ENCODE measurements at regions not wholly inside any gene's neighbourhood (a gene's known extent, or its start where the extent isn't known, plus 50 kb on each side); places are given as distances from the start of the nearest gene placed in this dataset.
"Not testable (repeated sequence)": the region's sequence is repeated elsewhere in the genome, so short reads cannot be mapped to it uniquely, and the experiment has no call there.

DNA sequence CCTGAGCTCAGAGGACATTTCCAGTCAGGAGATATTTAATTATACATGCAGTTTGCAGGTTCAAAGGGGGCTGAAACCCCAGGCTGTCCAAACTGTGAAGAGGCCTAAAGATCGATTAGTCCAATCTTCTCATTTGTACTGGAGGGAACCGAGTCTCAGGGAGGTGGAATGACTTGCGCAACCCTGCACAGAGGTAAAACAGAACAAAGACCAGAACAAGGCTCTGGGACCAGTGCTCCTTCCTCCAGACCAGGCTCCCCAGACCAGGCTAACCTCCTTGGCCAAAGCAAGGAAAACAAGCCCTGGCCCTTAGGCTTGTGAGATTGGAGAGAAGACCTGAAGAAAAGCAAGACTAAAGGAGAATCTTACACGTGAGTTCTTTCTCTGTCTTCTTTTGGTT lies 120.8 kb downstream of the ENC1 start:
- Mint-ChIP-seq H3K27ac (no peak overlapping the region), H3K4me1 (ENCODE audit: low read depth) (no peaks in the 10 kb centered on the region), H3K27me3 (peaks cover under 1% of the 10 kb centered on the region), H3K36me3 (ENCODE audit: low read depth) (no peaks in the 10 kb centered on the region), H3K9me3 (peaks cover 17% of the 10 kb centered on the region), H3K4me3 (no peak overlapping the region)

DNA sequence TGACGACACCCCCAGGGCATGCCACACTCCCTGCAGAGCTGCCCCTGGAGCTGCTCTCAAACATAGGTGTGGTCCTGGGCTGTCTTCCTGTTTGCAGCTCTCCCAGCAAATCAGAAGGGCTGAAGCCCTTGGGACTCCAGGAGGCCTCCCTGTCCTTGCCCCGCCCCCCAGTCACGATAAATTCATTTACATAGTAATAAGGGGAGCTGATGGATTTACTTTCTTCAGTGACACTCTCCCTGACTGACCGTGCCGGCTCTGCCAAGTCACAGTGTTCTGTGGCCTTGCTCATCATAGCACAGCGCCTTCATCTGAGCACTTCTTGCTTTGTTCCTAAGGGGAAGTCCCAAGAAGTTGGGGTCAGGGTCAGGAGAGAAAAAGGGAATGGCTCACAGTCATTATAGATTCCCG lies 121.4 kb downstream of the ENC1 start:
- no peaks in the 10 kb centered on the region for H3K4me1 Mint-ChIP-seq (ENCODE audit: low read depth)
- peaks cover 5% of the 10 kb centered on the region for H3K27me3 Mint-ChIP-seq
- no peak overlapping the region for H3K27ac Mint-ChIP-seq
- no peak overlapping the region for H3K4me3 Mint-ChIP-seq
- H3K36me3 Mint-ChIP-seq (ENCODE audit: low read depth): no peaks in the 10 kb centered on the region
- peaks cover 16% of the 10 kb centered on the region for H3K9me3 Mint-ChIP-seq

DNA sequence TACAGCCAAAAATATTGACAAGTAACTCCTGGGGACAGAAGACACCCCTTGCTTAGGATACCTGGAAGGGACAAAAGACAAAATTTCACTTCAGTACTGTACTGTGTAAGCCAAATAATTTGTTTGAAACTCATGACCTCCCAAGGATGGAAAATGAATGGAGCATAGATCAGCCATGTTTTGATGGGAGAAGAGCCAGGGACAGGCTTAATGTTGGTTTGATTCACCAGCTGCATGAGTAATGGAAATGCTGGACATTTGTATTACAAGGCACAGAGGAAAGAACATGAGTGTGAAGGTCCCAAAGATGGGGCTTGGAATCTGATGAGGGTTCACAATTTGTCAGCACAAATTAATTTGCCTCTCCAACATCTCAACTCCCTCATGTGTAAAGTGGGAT lies 122.8 kb downstream of the ENC1 start:
- H3K9me3 Mint-ChIP-seq: peaks cover 8% of the 10 kb centered on the region
- peaks cover 6% of the 10 kb centered on the region for H3K27me3 Mint-ChIP-seq
- no peaks in the 10 kb centered on the region for H3K4me1 Mint-ChIP-seq (ENCODE audit: low read depth)
- H3K36me3 Mint-ChIP-seq (ENCODE audit: low read depth): no peaks in the 10 kb centered on the region
- no peak overlapping the region for H3K4me3 Mint-ChIP-seq
- H3K27ac Mint-ChIP-seq: no peak overlapping the region

DNA sequence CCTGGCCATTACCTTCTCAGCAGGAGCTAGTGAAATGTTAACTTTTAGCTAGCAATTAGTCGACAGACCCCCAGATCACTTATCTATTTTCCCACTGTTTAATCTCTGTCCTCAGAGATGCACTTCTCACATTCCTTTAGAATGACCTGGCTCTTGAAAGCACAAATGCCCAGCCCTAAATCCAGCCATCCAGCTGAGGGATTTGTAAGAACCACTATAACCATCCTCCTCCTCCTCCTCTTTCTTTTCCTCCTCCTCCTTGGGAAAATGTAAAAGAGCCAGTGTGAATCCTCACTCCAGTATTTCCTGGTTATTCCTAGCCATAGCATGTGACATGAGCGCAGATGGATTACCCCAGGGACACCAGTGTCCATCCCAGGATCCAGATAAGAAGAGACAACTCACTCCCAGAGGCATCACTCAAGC lies 124.3 kb downstream of the ENC1 start:
- no peaks in the 10 kb centered on the region for H3K36me3 Mint-ChIP-seq (ENCODE audit: low read depth)
- H3K4me3 Mint-ChIP-seq: no peak overlapping the region
- H3K9me3 Mint-ChIP-seq: no peaks in the 10 kb centered on the region
- peaks cover 6% of the 10 kb centered on the region for H3K27me3 Mint-ChIP-seq
- no peak overlapping the region for H3K27ac Mint-ChIP-seq
- H3K4me1 Mint-ChIP-seq (ENCODE audit: low read depth): no peaks in the 10 kb centered on the region

DNA sequence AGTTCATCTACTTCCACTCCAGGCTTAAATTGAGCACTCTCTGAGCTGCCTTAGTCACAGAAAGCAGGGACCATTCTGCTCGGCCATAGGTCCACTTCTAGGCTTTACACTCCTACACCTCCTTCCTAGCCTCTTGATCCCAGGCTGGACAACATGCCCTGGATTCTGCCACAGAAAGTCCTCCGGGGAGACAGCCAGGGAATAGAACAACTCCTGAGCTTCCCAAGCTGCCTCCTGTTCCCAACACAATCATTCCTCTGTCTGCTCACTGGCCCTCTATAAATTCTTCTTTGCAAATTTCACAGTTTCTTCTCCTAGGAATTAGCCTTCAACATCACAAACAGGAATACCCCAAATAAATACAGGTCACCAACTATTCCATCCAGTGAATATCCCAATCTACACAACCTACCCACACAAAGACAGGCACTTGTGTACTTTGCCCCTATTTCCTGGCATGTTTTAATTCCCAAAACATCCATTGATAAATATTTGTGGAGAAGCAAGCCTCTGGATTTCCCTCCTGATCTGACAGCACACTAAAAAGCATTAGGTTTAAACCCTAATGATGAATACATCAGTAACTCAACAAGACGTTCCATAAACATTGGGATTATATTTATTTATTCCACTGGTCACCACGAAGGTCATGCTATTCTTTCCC lies 125.5 kb downstream of the ENC1 start:
- Mint-ChIP-seq H3K9me3 (no peaks in the 10 kb centered on the region), H3K27ac (no peak overlapping the region), H3K27me3 (peaks cover 6% of the 10 kb centered on the region), H3K36me3 (ENCODE audit: low read depth) (no peaks in the 10 kb centered on the region), H3K4me3 (no peak overlapping the region), H3K4me1 (ENCODE audit: low read depth) (no peaks in the 10 kb centered on the region)

DNA sequence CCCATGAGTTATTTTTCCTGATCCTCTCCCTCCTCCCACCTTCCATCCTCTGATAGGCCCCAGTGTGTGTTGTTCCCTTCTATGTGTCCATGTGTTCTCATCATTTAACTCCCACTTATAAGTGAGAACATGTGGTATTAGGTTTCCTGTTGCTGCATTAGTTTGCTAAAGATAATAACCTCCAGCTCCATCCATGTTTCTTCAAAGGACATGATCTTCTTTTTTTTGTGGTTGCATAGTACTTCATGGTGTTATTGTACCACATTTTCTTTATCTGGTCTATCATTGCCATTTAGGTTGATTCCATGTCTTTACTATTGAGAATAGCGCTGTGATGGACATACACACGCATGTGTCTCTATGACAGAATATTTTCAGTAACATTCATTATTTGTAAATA lies 128.8 kb downstream of the ENC1 start:
- not testable (repeated sequence) for H3K4me3 Mint-ChIP-seq; H3K4me1 Mint-ChIP-seq (ENCODE audit: low read depth); H3K36me3 Mint-ChIP-seq (ENCODE audit: low read depth); H3K9me3 Mint-ChIP-seq; H3K27me3 Mint-ChIP-seq; H3K27ac Mint-ChIP-seq

DNA sequence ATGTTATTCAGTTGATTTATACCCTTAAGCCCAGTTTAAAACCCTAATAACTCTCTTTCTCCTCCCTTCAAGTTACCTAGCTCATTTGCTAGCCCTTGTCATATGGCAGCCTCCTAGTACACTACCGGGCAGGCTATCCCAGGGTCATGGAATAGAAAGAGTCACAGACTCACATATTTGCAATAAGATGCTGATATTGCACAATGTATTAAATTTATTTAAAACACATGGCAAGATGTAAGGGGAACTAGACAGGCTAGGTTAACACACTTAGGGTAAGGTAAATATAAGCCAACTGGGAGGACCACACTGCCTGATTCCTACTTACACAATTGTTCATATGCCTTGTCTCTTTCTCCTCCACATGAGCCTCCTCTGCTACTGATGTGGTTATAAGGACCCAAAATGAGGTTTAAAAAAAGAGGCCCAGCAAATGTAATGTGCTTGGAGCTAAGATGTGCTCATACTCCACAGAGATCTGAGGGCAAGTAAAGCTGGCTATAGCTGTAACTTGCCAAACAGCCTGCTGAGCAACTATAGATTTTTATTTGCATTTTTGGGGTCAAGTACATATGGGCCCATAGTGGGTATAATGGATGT lies 130.0 kb downstream of the ENC1 start:
- no peaks in the 10 kb centered on the region for H3K4me1 Mint-ChIP-seq (ENCODE audit: low read depth)
- H3K4me3 Mint-ChIP-seq: no peak overlapping the region
- H3K36me3 Mint-ChIP-seq (ENCODE audit: low read depth): no peaks in the 10 kb centered on the region
- peaks cover 6% of the 10 kb centered on the region for H3K27me3 Mint-ChIP-seq
- H3K9me3 Mint-ChIP-seq: no peaks in the 10 kb centered on the region
- no peak overlapping the region for H3K27ac Mint-ChIP-seq

DNA sequence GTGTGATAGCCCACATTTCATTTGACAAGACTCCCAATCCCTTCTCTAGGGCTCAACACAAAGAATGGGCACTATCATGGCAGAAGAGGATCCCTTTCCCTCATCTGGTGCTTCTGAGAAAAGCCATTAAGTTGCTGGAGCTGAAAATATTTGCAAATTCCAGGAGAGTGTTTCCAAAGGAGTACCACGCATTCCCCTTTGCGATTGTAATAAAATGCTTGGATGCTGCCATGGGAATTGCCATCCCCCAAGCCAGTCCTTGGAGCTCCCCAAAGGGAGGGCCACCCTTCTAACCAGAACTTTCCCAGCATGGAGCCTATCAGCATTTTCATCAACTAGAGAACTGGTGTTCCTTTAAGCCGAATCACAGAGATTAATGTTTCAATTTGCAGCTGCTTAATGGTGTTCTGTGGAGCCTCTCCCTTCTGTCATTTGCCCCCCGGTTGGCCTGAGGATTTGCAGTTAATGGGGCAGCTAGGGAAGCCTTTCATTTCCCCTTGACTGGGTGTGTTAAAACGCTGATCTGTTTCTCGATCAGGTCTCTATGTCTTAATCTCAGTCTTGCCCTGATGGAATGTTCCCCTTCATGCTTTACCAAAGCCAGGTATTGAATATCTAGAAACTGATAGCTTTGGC lies 133.0 kb downstream of the ENC1 start:
- H3K27me3 Mint-ChIP-seq: no peaks in the 10 kb centered on the region
- H3K4me1 Mint-ChIP-seq (ENCODE audit: low read depth): no peaks in the 10 kb centered on the region
- H3K27ac Mint-ChIP-seq: no peak overlapping the region
- no peaks in the 10 kb centered on the region for H3K9me3 Mint-ChIP-seq
- no peak overlapping the region for H3K4me3 Mint-ChIP-seq
- no peaks in the 10 kb centered on the region for H3K36me3 Mint-ChIP-seq (ENCODE audit: low read depth)

DNA sequence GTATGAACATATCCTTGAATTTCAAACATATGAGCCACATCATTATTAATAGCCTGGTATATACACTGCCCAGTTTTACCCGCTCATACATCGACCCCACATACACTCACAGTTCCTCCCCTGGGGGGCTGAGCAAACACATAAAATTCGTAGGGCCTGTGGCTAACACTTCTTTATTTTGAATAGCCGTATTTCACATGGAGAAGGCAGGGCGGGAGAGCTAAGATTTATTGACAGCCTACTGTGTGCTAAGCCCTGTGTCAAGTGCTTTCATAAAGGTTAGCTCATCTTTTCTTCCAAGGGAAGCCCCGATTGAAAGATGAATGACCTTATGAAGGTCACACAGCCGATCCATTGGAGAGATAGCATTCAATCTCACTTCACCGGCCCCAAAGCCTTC lies 134.4 kb downstream of the ENC1 start:
- Mint-ChIP-seq H3K4me1 (ENCODE audit: low read depth) (no peaks in the 10 kb centered on the region), H3K27me3 (no peaks in the 10 kb centered on the region), H3K9me3 (no peaks in the 10 kb centered on the region), H3K27ac (no peak overlapping the region), H3K36me3 (ENCODE audit: low read depth) (no peaks in the 10 kb centered on the region), H3K4me3 (no peak overlapping the region)

DNA sequence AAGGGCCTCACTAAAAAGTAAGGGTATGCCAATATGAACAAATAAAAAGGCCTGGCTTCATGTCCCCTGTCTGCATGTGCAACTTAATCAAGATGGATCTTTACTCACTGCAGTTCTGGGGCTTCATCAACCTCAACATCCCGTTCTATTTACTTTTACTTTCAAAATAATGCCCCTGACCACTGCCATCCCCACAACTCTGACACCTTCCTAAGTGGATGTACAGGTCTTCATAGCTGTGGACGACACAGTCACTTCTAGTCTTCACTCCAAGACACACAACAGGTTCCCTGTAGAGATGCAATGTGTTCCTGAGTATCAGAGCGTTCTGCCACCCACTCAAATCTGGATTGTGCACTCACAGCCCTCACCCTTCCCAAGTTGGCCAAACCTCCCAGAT lies 136.1 kb downstream of the ENC1 start:
- H3K27me3 Mint-ChIP-seq: no peaks in the 10 kb centered on the region
- H3K9me3 Mint-ChIP-seq: no peaks in the 10 kb centered on the region
- H3K4me1 Mint-ChIP-seq (ENCODE audit: low read depth): no peaks in the 10 kb centered on the region
- no peak overlapping the region for H3K27ac Mint-ChIP-seq
- no peaks in the 10 kb centered on the region for H3K36me3 Mint-ChIP-seq (ENCODE audit: low read depth)
- no peak overlapping the region for H3K4me3 Mint-ChIP-seq

DNA sequence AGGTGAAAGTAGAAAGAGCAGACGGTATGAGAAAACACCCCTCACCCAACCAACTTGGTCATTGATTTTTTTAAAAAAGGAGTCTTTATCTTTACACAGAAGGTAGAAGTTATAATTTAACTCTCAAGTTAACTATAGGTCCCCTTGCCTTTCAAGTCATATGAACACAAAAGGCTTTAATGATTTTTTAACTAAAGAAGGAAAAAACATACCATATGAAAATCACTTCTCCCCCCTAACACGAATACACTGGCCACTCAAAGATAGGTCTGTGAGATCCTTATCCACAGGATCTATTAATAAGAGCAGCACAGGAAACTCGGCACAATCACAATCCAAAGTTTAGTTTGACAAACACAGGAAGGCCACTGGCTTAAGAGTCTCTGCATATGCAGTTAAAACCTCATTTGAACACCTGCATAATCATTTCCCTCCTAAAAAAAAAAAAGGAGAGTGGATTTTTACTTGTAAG lies 138.0 kb downstream of the ENC1 start:
- Mint-ChIP-seq H3K27me3 (peaks cover 4% of the 10 kb centered on the region), H3K27ac (no peak overlapping the region), H3K36me3 (ENCODE audit: low read depth) (no peaks in the 10 kb centered on the region), H3K4me1 (ENCODE audit: low read depth) (no peaks in the 10 kb centered on the region), H3K9me3 (no peaks in the 10 kb centered on the region), H3K4me3 (no peak overlapping the region)

DNA sequence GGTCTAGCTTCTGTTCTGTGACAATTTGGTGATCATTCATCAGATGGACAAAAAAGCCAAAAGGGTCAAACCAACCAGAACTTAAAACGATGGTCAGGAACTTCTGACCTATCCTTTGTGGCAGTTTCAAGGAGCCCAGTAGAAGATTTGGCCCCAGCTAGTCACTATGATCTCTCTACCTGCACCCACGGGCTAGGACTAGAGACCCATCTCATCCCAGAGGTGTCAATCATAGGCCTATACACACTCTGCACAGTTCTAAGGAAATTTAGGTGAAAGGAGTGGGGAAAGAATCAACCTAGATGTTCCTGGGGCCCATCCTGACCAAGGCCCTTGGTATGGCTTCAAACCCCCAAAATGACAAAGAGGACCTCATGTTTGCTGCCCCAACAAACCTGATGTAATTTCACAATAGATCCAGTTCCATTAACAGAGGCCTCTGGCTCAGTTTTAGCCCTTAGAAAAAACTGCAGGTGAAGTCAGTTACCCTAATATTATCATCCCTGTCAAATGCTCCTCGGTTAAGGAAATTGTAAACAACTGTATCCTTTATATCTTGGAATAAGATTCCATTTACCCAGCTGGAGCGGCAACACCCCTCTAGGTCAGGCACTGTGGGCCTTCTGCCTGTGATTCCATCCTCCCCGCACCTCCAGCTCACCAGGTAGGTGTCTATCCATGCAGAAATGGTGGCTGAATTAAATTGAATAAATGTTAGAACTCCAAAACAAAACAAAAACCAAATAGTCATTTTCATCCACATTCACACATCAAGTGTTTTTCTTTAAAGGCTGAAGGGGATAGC lies 138.7 kb downstream of the ENC1 start:
- Mint-ChIP-seq H3K27ac (no peak overlapping the region), H3K36me3 (ENCODE audit: low read depth) (no peaks in the 10 kb centered on the region), H3K4me3 (no peak overlapping the region), H3K27me3 (peaks cover 4% of the 10 kb centered on the region), H3K9me3 (no peaks in the 10 kb centered on the region), H3K4me1 (ENCODE audit: low read depth) (no peaks in the 10 kb centered on the region)

DNA sequence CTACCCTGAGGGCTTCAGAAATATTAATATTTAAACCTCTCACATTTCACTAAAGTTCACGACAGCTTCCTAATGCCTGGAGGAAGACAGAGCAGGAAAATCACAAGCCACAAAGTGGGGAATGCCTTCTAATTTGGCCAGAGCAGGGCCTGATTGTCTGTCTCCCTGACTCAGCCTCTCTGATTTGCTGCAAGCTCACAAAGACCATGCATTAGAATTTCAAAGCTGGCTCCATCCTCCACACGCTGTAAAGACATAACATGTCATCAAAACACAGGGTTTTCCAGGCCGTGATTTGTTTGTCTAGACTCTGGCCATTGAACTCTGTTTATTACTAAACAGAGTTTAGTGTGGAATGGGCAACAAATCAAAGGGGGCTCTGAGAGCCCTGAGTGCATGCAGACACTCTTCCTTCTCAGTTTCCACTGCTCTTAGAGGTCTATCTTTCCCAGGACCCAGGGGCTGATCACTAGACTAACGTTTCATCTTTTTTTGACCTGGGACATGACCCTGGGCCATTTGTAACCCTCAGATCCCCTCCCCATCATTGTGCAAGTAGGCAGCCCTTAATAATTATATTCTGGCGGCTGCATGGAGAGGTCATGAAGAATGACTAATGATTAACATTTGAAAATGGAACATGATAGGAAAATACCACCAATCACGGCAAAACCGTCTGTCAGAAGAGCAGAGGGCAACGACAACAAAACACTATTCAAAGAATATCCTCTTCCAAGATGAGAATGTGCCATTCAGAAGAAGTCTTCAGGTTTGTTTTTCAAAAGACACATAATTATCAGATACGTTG lies 140.2 kb downstream of the ENC1 start:
- no peaks in the 10 kb centered on the region for H3K36me3 Mint-ChIP-seq (ENCODE audit: low read depth)
- no peaks in the 10 kb centered on the region for H3K4me1 Mint-ChIP-seq (ENCODE audit: low read depth)
- no peak overlapping the region for H3K4me3 Mint-ChIP-seq
- no peak overlapping the region for H3K27ac Mint-ChIP-seq
- H3K27me3 Mint-ChIP-seq: peaks cover 4% of the 10 kb centered on the region
- H3K9me3 Mint-ChIP-seq: no peaks in the 10 kb centered on the region

DNA sequence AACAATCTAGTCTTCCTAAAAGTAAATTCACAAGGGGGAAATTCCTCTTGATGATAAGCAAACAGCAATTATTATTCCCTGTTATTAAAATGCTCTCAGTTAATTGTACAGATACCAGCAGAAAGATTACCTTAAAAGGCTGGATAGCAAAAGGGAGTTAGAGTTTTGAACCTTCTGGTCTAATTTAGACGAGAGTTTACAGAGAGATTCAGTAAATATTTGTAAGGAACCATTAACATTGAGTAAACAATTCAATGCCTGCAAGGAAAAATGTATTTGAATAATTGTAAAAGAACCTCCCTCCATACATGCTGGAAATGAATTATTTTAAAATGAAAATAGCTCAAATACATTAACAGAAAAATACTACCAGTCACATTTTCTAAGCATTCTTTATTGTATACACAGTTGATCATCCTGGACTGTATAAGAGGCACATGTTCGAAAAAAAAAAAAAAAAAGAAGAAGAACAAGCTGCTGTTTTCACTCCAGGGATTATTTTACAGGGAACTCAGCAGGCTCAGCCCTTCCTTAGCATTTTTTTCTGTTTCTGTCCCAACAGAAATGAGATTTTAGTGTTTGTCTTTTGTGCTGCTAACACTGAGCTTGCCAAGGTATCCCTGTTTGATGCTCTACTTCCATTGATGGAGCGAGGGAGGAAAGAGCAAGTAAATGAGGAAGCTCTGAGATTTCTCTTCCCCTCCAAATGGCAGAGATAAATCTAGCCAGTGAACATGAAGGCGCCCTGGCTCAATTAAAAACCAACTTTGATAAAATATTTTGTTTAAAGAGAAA lies 141.1 kb downstream of the ENC1 start:
- H3K9me3 Mint-ChIP-seq: no peaks in the 10 kb centered on the region
- no peaks in the 10 kb centered on the region for H3K36me3 Mint-ChIP-seq (ENCODE audit: low read depth)
- peaks cover 5% of the 10 kb centered on the region for H3K27me3 Mint-ChIP-seq
- no peaks in the 10 kb centered on the region for H3K4me1 Mint-ChIP-seq (ENCODE audit: low read depth)
- no peak overlapping the region for H3K4me3 Mint-ChIP-seq
- H3K27ac Mint-ChIP-seq: no peak overlapping the region

Data from stimulated activated naive CD8-positive, alpha-beta T cell treated with anti-CD3 and anti-CD28 coated beads, Interleukin-15, Interleukin-2, amounts not matched to agents 100 ng/mL and 50 ng/mL, for 24 hours (primary cell).